GM12878 (cell line): ENCODE measurements at regions not wholly inside any gene's neighbourhood (a gene's known extent, or its start where the extent isn't known, plus 50 kb on each side); places are given as distances from the start of the nearest gene placed in this dataset.
A peak's percentile ranks its signal among the peaks of the same experiment; 100 is the strongest.

Source experiments
- ATAC-seq: fragments of 200-7000 bp; cut with Tn5 transposase; 3 replicates; pipeline ENCODE4 v1.9.1; 2020; ENCODE audit warnings: mild to moderate bottlenecking, moderate library complexity
- BruUV-seq: library from RNA; stranded (reverse); fragments of 400-500 nt; replicated peaks from 2 replicates; lab custom pipeline; 2021; lab: Mats Ljungman, UMichigan
- CTCF ChIA-PET: fragments of 300-600 bp; sonication (Branson Sonifier 250); formaldehyde crosslinking; extraction: SDS; loops from one replicate; lab custom pipeline; 2021; ENCODE audit warnings: inconsistent platforms; lab: Yijun Ruan, JAX
- POLR2A ChIA-PET: fragments of 350-600 bp; formaldehyde crosslinking; extraction: SDS; loops from one replicate; lab custom pipeline; 2021; ENCODE audit warnings: inconsistent platforms; lab: Charles Lee
- RAD21 ChIA-PET: fragments of 300-600 bp; sonication (Branson Sonifier 250); formaldehyde crosslinking; loops from one replicate; lab custom pipeline; 2023; ENCODE audit warnings: antibody characterized with exemption; ENCODE audit not compliant: unreplicated experiment; lab: Charles Lee
- SMC1A ChIA-PET: fragments of 300-600 bp; sonication (Branson Sonifier 250); formaldehyde crosslinking; loops from one replicate; lab custom pipeline; 2023; ENCODE audit not compliant: unreplicated experiment, uncharacterized antibody; lab: Charles Lee
- DNase-seq: peaks from one replicate; pipeline ENCODE4 v3.0.0-alpha.2; 2011; ENCODE audit warnings: low read depth, low spot score
- FAIRE-seq: peaks from 3 replicates; lab custom pipeline; 2011; peaks lifted over from hg19 to GRCh38; lab: Jason Lieb, UNC
- H2AFZ ChIP-seq: 2 replicates; pipeline ENCODE4 v1.6.0; 2011; ENCODE audit warnings: low read depth, low read length, control low read depth; ENCODE audit not compliant: control insufficient read depth
- H3K27ac ChIP-seq: 2 replicates; pipeline ENCODE4 v1.5.1; 2011; ENCODE audit warnings: control low read depth; ENCODE audit not compliant: control insufficient read depth, insufficient read depth
- H3K27me3 ChIP-seq, 2 experiments: replicated peaks in 1 of 2; 2 replicates each; pipeline versions ENCODE4 v1.6.0 to v1.6.1; 2011; ENCODE audit warnings: low read length in 1 of 2; ENCODE audit not compliant: control insufficient read depth in 2 of 2, insufficient read depth in 2 of 2
- H3K36me3 ChIP-seq, 2 experiments: 2 replicates each; pipeline ENCODE4 v1.5.1; 2011; ENCODE audit warnings: low read length in 1 of 2; ENCODE audit not compliant: control insufficient read depth in 2 of 2, insufficient read depth in 2 of 2
- H3K4me1 ChIP-seq: 2 replicates; pipeline ENCODE4 v1.6.1; 2011; ENCODE audit warnings: mild to moderate bottlenecking, low read length, moderate library complexity, mixed read lengths; ENCODE audit not compliant: control insufficient read depth, insufficient read depth
- H3K4me2 ChIP-seq: 2 replicates; pipeline ENCODE4 v1.6.0; 2011; ENCODE audit warnings: control low read depth; ENCODE audit not compliant: control insufficient read depth, insufficient read depth
- H3K4me3 ChIP-seq: fragments of 200-600 bp; sonication (generic); 2 replicates; pipeline ENCODE4 v1.5.1; 2016
- H3K79me2 ChIP-seq: 2 replicates; pipeline ENCODE4 v1.6.0; 2011; ENCODE audit warnings: low read length; ENCODE audit not compliant: control insufficient read depth, insufficient read depth
- H3K9ac ChIP-seq: 2 replicates; pipeline ENCODE4 v1.8.0; 2011; ENCODE audit warnings: low read length, control low read depth, mixed read lengths; ENCODE audit not compliant: control insufficient read depth, insufficient read depth
- H3K9me3 ChIP-seq: replicated peaks from 3 replicates; pipeline ENCODE4 v1.5.1; 2011; ENCODE audit warnings: mild to moderate bottlenecking, low read length; ENCODE audit not compliant: control insufficient read depth, insufficient read depth
- H4K20me1 ChIP-seq: 2 replicates; pipeline ENCODE4 v1.6.0; 2011; ENCODE audit not compliant: control insufficient read depth, insufficient read depth
- POLR2AphosphoS5 ChIP-seq: IDR thresholded peaks from 2 replicates; pipeline ENCODE4 v1.6.1; 2011; ENCODE audit warnings: mild to moderate bottlenecking, low read length, inconsistent platforms
- TCF3 ChIP-seq: IDR thresholded peaks from 2 replicates; pipeline ENCODE4 v1.6.1; 2012; ENCODE audit warnings: low read depth, mild to moderate bottlenecking, low read length, borderline replicate concordance; ENCODE audit not compliant: insufficient read depth
- WGBS: methylation state at CpG from one replicate; pipeline ENCODE4 v1.1.6; 2016; ENCODE audit warnings: low lambda C conversion rate; ENCODE audit not compliant: insufficient replicate concordance, insufficient coverage; ENCODE audit errors: missing lambda C conversion rate; 5-methylcytosine and 5-hydroxymethylcytosine counted together
- in situ Hi-C: fragments of 300-500 bp; cut with MboI; formaldehyde crosslinking; loops from 9 replicates; pipeline ENCODE4 v1.14.3; 2018; ENCODE audit warnings: mixed read lengths
- intact Hi-C: fragments of 100-400 bp; cut with micrococcal nuclease; formaldehyde crosslinking; loops from one replicate; pipeline ENCODE4 v1.14.2; 2022; ENCODE audit not compliant: unreplicated experiment
- TF ChIP-seq, protein P1 (sequence below): fragments of 450-650 bp; IDR thresholded peaks from 2 replicates; pipeline ENCODE4 v1.6.1; 2017; ENCODE audit warnings: borderline replicate concordance
- TF ChIP-seq, protein P2 (sequence below): fragments of 450-650 bp; IDR thresholded peaks from 2 replicates; pipeline ENCODE4 v1.6.1; 2017; ENCODE audit warnings: mild to moderate bottlenecking, low read depth, inconsistent platforms; ENCODE audit not compliant: poor library complexity, severe bottlenecking

DNA sequence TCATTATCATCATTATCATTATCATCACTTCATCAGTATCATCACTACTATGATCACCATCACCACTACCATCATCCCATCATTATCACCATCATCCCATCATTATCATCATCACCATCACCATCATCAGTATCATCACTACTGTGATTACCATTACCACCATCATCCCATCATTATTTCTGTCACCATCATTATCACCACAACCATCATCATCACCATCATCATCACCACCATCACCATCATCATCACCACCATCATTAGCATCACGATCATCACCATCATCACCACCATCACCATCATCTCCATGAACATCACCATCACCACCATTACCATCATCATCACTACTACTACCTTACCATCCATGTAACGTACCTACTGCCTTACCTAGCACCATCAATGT, 368.8 kb downstream of the SEC14L1 start:
- no TSS peak for BruUV-seq
- 55% methylated on average over 2 of the region's 2 CpGs for WGBS
- Histone ChIP-seq H4K20me1 (no peaks in the 10 kb centered on the region), H3K36me3 (no peaks in the 10 kb centered on the region; a peak in 1 of 4 replicates), H3K9me3 (no peaks in the 10 kb centered on the region; the same call in 1 of the 3 replicates), H3K79me2 (no peaks in the 10 kb centered on the region), H3K9ac (no peak overlapping the region), H3K4me2 (no peak overlapping the region), H3K4me1 (no peaks in the 10 kb centered on the region), H3K27me3 (no peaks in the 10 kb centered on the region), H2AFZ (no peak overlapping the region), H3K4me3 (no peak overlapping the region), H3K27ac (no peak overlapping the region)
- in situ Hi-C loops, result no loop called here
- intact Hi-C loops, result no loop called here
- FAIRE-seq (no peak), DNase-seq (no peak), ATAC-seq (no peak)
- TF ChIP-seq, protein P1, sequence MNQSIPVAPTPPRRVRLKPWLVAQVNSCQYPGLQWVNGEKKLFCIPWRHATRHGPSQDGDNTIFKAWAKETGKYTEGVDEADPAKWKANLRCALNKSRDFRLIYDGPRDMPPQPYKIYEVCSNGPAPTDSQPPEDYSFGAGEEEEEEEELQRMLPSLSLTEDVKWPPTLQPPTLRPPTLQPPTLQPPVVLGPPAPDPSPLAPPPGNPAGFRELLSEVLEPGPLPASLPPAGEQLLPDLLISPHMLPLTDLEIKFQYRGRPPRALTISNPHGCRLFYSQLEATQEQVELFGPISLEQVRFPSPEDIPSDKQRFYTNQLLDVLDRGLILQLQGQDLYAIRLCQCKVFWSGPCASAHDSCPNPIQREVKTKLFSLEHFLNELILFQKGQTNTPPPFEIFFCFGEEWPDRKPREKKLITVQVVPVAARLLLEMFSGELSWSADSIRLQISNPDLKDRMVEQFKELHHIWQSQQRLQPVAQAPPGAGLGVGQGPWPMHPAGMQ, result peak; percentile 21; the same call in 1 of the 2 replicates
- TF ChIP-seq POLR2AphosphoS5 (no peak), TCF3 (no peak)
- TF ChIP-seq, protein P2, sequence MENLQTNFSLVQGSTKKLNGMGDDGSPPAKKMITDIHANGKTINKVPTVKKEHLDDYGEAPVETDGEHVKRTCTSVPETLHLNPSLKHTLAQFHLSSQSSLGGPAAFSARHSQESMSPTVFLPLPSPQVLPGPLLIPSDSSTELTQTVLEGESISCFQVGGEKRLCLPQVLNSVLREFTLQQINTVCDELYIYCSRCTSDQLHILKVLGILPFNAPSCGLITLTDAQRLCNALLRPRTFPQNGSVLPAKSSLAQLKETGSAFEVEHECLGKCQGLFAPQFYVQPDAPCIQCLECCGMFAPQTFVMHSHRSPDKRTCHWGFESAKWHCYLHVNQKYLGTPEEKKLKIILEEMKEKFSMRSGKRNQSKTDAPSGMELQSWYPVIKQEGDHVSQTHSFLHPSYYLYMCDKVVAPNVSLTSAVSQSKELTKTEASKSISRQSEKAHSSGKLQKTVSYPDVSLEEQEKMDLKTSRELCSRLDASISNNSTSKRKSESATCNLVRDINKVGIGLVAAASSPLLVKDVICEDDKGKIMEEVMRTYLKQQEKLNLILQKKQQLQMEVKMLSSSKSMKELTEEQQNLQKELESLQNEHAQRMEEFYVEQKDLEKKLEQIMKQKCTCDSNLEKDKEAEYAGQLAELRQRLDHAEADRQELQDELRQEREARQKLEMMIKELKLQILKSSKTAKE, result no peak
- POLR2A ChIA-PET, result no interaction called here
- RAD21 ChIA-PET, result no interaction called here
- SMC1A ChIA-PET, result no interaction called here
- CTCF ChIA-PET, result no interaction called here
